CD1c-positive myeloid dendritic cell (primary cell): ENCODE measurements at regions not wholly inside any gene's neighbourhood (a gene's known extent, or its start where the extent isn't known, plus 50 kb on each side); places are given as distances from the start of the nearest gene placed in this dataset.
"Not testable (repeated sequence)": the region's sequence is repeated elsewhere in the genome, so short reads cannot be mapped to it uniquely, and the experiment has no call there.

Source experiments
- DNase-seq: peaks from one replicate; pipeline ENCODE4 v3.0.0-alpha.2; 2016; ENCODE audit errors: extremely low spot score

DNA sequence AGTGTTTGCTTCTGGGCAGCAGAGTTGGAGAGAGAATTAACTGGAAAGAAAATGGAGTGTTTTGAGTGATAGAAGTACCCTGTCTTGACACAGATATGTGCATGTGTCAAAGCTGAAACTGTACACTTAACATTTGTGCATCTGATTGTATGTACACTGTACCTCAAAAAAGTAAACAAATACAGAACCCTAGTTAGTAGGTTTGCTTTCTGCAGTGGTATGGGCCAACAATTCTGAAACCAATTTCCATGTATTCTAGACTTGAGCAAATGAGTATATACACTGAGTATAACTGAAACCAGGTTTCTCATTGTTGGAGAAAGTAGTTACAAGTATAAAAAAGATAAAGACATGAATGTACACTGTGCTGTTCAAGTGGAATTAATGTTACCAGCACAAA lies 52.4 kb downstream of the ELAPOR2 start:
- no peak for DNase-seq

DNA sequence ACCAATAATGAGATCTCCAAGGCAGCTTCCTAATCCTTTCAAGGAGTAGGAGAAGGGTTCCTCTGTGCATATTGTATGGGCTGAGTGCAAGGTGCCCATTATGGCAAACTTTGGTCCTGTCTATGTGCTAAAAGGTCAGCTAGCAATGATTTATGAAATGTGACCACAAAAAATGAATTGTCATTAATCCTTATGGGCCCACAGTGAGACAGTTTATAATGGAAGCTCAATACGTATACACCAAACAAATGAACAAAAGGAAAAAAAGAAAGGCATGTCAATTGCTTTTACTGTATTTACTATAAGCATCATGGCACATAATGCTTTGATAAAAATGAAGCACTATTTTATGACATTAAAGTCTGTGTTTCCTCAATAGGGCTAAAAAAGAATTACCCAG lies 54.5 kb downstream of the ELAPOR2 start:
- no peak for DNase-seq

DNA sequence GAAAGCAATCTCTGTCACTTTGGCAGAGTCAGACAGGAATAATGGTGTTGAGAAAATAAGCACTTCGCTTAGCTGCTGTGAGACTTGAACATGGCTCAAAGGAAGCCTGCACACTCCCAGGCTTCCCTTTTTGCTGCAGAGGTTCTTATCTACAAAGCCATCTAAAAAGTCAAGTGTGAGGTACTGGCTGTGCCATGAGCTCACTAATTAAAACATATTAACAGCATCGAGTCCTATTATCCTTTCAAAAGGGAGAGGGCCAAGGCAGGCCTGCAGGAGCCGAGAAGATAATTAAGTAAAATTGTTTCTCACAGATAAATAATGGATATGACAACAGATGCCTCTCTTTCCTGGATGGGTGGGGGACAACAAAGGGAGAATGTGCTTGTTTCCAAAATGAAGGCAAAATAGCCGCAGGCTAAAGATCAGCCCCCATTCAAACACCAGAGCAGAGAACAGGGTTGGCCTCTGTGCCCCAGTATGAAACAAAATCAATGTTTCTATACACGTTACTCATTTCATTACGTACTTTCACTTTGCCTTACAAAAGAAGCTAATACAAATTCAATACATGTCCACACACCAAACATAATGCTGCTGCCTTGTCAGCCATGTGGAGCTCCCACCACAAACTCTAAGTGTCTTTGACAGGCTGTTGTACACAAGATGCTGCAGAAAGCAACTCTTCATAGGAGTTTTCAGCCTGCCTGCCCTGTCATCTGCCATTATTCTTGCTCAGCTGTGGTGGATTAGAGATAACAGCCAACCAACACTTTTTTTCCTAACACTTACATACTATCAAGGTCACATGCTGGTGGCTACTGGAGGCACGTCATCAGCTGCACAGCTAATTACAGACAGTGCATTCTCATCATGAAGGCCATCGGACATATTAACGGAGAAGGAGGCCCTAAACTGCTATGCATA lies 55.3 kb downstream of the ELAPOR2 start:
- no peak for DNase-seq

DNA sequence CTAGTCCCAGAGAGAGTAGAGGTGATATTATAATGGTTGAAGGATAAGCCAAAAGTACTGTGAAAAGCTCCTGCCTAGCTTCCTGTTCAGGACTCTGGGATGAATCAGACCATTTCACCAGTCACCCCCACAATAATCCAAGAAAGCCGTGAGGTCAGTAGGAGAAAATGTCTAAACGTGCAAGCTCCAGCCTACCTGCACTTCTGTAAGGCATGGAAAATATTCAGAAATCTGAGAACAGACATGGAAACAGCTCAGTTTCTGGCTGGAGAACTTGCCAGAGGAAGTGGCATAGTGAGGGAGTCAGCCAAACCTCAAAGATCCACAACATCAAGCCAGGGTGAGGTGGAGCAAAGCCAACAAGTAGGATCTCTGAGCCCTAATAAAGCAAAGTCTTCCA lies 58.2 kb downstream of the ELAPOR2 start:
- DNase-seq, result no peak

DNA sequence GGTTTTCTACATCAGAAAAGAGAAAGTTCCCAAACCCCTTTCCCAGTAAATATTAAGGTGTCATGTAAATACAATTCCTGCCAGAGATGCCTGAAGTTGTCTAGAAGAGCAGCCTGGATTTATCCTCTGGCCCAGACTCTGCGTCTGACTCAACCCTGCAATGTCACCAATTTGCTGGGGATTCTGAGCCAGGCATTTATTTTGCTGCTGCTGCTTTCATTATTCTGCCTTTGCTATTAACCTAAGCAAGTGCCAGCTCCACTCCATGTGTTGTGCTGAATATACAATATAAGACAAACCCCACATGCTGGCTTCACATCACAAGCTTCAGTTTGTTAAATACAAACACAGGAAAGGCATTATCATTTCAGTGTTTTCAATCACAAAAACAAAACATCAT lies 59.1 kb downstream of the ELAPOR2 start:
- DNase-seq, result no peak

DNA sequence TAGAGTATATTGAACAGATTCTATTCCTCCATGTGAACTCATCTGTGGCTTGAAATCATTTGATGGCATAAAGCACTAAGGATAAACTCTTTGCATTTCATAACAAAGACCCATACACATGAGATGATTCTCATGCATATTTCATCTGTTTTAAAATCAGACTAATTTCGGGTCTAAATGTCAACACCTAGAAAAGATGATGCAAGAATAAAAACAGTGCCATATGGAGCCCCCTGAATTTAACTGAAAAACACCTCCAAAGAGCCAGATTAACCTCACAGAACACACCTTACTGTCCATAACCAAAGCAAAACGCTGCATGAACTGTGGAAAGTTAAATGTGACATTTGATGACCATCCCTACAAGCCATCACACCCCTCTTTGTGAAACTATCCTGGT lies 59.7 kb downstream of the ELAPOR2 start:
- DNase-seq, result no peak

DNA sequence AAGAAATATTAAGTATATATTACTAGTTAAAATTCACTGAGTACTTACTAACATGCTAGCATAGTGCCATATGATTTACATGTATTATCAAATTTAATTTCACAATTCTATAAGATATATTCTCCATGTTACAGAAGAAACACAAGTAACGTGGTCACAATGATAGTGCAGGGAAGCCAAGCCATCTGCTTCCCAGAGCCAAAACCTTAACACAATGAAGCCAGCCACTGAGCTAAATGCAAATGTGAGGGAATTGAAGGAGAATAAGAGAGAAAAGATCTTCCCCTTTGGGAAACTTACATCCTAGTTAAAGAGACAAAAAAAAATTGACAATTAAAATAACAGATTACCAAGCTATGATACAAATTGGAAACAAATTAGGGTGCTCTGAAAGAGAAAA lies 63.6 kb downstream of the ELAPOR2 start:
- no peak for DNase-seq

DNA sequence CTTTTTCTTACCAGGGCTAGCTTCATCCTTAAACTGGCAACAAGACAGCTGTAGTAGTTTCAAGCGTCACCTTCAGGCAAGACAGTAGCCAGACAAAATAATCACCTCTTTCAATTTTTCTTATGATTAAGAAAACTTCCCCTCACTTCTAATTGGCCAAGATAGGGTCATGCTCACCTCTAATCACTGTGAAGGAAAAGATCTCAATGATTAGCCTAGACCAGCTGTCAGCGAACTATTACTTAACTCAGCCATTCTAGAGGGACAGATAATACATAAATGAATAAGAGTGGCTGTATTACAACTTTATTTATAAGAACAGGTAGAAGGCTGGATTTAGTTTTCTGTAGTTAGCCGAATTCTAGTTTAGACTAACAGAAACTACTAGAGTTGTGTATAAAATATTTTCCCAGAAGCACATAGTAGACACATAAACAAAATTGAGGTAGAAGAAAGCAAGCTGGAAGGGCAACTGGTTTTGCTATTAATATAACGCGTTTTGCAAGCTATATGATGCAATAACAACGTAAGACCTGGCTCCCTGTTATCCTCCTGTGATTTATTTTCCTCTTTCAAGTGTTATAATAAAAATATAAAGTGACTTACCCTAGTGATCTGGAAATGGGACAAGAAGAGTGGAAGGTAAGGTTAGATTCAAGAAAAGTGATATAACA lies 64.3 kb downstream of the ELAPOR2 start:
- no peak for DNase-seq

DNA sequence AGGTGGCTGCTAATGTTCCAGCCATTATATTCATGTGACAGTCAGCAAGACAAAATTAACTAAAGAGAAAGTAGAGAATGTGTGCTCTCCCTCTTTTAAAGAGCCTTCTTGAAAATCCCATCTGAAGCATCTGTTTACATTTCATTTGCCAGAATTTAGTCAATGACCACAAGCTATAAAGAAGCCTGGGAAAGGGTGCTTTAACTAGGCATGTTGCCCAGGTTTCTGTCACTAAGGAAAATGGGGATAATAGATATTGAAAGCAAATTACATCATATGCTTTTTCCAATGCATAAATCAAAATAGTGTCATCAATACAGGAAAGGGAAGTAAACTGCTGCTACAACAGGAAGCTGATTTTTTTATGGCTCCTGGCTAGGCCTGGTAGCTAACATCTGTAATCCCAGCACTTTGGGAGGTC lies 67.7 kb downstream of the ELAPOR2 start:
- DNase-seq, result no peak

DNA sequence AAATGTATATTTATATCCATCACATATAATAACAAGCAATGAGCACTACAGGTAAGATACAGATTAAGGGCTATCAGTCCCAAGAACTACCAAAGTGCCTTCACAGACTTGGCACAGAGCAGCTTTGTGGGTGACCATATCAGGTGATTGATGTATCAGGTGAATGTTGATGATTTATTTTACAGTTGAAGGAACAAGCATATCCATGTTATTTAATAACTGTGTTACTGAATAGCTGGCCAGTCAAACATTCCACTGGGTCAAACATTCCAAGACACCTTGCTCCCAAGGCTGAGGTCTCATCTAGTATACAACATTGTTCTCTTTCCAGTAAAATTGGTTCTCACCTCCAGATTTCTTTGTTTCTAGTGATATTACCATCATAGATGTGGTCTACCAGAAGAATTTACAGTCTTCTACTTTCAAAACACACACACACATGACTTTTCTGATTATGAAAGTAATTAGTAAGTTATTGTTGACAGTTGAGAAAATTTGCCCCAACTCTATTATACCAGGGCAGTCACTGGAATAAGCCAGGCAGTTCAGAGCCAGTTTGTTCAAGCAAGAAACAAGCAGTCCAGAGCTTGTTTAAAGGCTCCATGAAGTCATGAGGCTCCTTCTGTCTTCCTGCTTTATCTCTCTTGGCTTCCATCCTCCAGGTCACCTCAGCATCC lies 68.2 kb downstream of the ELAPOR2 start:
- no peak for DNase-seq

DNA sequence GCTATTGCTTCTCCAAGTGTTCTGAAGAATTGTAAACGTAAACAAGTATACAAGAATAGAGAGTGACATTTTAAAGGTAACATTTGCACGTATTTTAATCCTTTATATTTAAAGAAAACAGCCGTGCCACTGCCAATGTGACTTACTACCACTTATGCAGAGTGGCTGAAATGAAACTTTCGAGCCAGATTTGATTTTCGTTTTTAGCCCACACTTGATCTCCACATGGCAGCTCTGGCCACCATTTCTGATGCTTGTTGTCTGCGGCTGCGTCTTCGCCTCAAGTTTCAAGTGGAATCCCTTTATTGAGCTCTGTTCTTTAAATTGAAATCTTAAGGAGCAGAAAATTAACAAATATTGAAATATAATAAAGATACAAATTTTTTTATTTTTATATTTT lies 70.0 kb downstream of the ELAPOR2 start:
- DNase-seq, result no peak

DNA sequence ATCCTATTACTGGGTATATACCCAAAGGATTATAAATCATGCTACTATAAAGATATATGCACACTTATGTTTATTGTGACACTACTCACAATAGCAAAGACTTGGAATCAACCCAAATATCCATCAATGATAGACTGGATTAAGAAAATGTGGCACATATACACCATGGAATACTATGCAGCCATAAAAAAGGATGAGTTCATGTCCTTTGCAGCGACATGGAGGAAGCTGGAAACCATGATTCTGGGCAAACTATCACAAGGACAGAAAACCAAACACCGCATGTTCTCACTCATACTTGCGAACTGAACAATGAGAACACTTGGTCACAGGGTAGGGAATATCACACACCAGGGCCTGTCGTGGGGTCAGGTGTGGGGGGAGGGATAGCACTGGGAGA lies 71.6 kb downstream of the ELAPOR2 start:
- DNase-seq, result not testable (repeated sequence)

DNA sequence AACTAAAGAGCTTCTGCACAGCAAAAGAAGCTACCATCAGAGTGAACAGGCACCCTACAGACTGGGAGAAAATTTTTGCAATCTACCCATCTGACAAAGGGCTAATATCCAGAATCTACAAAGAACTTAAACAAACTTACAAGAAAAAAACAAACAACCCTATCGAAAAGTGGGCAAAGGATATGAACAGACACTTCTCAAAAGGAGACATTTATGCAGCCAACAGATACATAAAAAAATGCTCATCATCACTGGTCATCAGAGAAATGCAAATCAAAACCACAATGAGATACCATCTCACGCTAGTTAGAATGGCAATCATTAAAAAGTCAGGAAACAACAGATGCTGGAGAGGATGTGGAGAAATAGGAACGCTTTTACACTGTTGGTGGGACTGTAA lies 72.1 kb downstream of the ELAPOR2 start:
- DNase-seq, result not testable (repeated sequence)

DNA sequence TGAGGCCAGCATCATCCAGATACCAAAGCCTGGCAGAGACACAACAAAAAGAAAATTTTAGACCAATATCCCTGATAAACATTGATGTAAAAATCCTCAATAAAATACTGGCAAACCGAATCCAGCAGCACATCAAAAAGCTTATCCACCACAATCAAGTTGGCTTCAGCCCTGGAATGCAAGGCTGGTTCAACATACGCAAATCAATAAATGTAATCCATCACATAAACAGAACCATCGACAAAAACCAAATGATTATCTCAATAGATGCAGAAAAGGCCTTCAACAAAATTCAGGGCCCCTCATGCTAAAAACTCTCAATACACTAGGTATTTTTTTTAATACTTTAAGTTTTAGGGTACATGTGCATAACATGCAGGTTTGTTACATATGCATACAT lies 74.1 kb downstream of the ELAPOR2 start:
- not testable (repeated sequence) for DNase-seq

DNA sequence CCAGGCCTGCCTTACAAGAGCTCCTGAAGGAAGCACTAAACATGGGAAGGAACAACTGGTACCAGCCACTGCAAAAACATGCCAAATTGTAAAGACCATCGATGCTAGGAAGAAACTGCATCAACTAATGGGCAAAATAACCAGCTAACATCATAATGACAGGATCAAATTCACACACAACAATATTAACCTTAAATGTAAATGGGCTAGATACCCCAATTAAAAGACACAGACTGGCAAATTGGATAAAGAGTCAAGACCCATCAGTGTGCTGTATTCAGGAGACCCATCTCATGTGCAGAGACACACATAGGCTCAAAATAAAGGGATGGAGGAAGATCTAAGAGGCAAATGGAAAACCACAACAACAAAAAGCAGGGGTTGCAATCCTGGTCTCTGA lies 75.8 kb downstream of the ELAPOR2 start:
- not testable (repeated sequence) for DNase-seq

DNA sequence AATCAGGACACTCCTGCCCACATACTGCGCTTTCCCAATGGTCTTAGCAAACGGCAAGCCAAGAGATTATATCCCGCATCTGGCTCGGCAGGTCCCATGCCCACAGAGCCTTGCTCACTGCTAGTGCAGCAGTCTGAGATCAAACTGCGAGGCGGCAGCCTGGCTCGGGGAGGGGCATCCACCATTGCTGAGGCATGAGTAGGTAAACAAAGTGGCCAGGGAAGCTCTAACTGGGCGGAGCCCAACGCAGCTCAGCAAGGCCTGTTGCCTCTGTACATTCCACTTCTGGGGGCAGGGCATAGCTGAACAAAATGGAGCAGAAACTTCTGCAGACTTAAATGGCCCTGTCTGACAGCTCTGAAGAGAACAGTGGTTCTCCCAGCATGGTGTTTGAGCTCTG lies 77.5 kb downstream of the ELAPOR2 start:
- not testable (repeated sequence) for DNase-seq

DNA sequence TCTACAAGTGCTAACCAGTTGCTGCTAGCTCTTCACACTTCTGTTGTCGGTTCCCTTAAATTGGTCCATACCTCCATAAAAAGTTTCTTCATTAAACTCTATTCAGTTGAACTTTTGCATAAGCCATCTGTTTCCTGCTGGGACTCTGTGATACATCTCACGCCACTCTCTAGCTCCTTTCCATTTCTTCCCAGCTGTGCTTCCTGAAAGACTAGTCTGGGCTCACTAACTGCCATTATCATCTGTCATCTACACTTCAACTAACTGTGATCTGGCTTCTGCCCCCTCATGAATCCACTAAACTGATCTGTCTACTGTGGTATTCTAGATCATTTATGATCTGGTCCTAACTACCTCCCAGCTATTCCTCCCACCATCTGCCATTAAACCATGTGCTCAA lies 78.3 kb downstream of the ELAPOR2 start:
- no peak for DNase-seq

DNA sequence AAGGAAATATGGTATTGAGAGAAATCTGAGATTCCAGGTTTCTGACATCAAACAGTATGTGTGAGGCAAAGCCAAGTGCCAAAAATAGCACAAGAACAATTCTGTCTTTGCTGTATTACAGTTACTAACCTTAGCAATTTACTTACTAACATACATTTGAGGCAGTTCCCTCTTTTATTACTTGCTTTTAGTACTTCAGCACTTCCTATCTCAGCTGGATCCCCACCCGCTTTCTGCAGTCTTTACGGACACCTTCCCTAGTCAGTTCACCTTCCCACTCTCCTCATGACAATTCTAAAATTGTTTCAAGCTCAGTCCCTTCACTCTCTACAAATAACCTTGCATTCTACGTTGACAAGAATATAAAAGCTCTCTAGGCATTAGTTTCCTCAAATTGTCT lies 79.2 kb downstream of the ELAPOR2 start:
- no peak for DNase-seq

DNA sequence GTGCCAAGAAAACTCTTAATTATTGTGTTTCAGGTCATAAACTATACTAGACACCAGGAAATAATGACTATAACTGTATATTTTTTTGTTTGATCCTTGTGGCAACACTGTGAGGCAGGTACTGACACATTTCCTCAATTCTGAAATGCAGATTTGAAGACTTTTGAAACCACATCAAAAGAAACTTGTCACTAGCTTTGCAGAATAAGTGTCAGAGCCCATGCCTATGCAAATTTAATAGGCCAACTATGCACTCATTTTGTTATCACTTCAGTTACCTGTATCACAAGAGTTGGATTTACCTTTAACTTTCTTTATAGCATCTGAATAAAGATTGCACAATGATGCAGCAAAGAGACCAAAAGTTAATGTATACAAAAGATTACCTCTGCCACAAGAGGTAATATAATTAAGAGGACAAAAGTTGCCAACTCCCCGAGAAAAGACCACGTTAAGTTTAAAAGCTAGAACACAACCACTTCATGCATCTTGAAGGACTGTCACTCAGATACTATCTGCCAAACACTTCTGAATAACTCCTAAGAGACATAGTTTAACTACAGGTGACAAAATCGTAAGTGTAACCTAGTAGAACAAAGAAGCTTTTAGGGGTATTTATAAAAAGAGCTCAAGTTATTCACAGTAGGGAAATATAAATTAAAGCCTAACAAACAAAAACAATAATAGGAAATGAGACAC lies 80.5 kb downstream of the ELAPOR2 start:
- DNase-seq, result peak; percentile 49

DNA sequence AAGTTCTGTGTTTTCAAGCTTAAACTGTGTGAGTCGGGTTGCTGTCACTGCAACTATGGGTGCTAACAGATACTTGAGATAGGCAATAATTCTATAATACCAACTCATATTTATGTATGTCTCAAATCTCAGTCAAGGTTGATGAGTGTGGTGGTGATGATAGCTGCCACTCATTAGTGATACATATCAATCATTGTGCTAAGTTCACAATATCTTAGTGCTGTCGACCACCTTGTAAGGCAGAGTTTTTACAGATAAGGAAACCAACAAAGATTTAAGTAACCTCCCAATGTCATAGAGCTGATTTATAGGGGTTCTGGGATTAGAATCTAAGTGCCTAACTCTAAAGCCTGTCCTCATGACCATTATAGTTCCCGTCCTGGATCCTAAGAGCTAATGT lies 82.5 kb downstream of the ELAPOR2 start:
- DNase-seq, result no peak

DNA sequence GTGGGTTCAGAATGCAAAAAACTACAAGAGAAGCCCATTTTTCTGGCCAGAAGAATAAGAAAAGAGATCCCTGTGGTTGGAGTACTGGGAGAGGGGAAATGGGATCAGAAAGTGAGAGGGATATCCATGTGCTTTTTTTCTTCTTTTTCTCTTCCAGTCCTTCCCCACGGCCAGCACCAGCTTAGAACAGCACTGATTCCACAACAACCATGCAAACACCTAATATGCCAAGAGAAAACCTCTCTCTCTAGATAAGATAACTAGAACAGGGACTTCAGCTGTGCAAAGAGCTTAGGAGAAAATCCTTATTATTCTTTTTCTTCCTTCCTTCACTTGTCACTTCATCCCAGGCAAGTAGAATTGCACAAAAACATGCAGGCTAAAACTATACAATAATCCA lies 83.5 kb downstream of the ELAPOR2 start:
- DNase-seq, result no peak

DNA sequence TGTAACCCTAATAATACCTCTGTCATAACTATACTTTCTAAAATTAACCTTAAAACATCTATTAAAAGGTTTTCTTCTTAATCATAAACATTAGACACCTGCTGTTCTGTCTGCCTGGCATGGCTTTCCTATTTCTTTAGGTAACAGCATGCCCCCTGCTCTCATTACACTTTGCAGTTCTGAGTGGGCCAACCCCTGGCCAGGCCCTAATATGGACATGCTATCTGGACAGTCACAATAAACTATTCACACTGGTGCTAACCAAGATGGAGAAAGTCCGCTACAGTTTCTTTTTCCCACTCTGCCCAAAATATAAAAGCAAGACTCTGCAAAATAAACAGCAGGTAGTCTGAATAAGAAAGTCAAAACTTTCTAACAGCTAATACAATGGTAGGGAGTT lies 84.0 kb downstream of the ELAPOR2 start:
- no peak for DNase-seq
